ENCODE measurements at regions not wholly inside any gene's neighbourhood (a gene's known extent, or its start where the extent isn't known, plus 50 kb on each side); places are given as distances from the start of the nearest gene placed in this dataset.

GRCh38 chr6:109262261-109262660, 120.0 kb downstream of the CD164 start:
- H3K4me3 ChIP-seq (replicated peaks; ENCODE audit: insufficient read depth, low read length): no peak overlapping the region
- no peak for TF ChIP-seq CTCF (IDR thresholded peaks at IDR 0.05; ENCODE audit: insufficient read depth, low read length)
- TF ChIP-seq SPI1 (IDR thresholded peaks at IDR 0.05; ENCODE audit: borderline replicate concordance, low read depth): no peak
- TF ChIP-seq POLR2AphosphoS5 (IDR thresholded peaks at IDR 0.05; ENCODE audit: low read depth): no peak
- TF ChIP-seq GABPA (IDR thresholded peaks at IDR 0.05; ENCODE audit: low read depth): no peak
- TF ChIP-seq REST (IDR thresholded peaks at IDR 0.05; ENCODE audit: insufficient replicate concordance, low read depth): no peak
- H3K27me3 ChIP-seq (ENCODE audit: insufficient read depth, poor library complexity, severe bottlenecking): no peaks in the 10 kb centered on the region
- no peak for DNase-seq (ENCODE audit: low read depth in 1 of 2, low spot score in 1 of 2)
- H3K27ac ChIP-seq (replicated peaks): no peak overlapping the region

GRCh38 chr6:109261811-109262210, 120.5 kb downstream of the CD164 start:
- no peak for TF ChIP-seq GABPA (IDR thresholded peaks at IDR 0.05; ENCODE audit: low read depth)
- TF ChIP-seq SPI1 (IDR thresholded peaks at IDR 0.05; ENCODE audit: borderline replicate concordance, low read depth): no peak
- no peak for TF ChIP-seq POLR2AphosphoS5 (IDR thresholded peaks at IDR 0.05; ENCODE audit: low read depth)
- TF ChIP-seq REST (IDR thresholded peaks at IDR 0.05; ENCODE audit: insufficient replicate concordance, low read depth): no peak
- TF ChIP-seq CTCF (IDR thresholded peaks at IDR 0.05; ENCODE audit: insufficient read depth, low read length): no peak
- Histone ChIP-seq H3K27me3 (ENCODE audit: insufficient read depth, poor library complexity, severe bottlenecking) (no peaks in the 10 kb centered on the region), H3K27ac (replicated peaks) (no peak overlapping the region), H3K4me3 (replicated peaks; ENCODE audit: insufficient read depth, low read length) (no peak overlapping the region)
- DNase-seq (ENCODE audit: low read depth in 1 of 2, low spot score in 1 of 2): no peak

GRCh38 chr6:109260701-109261100, 121.6 kb downstream of the CD164 start:
- TF ChIP-seq POLR2AphosphoS5 (IDR thresholded peaks at IDR 0.05; ENCODE audit: low read depth) (no peak), CTCF (IDR thresholded peaks at IDR 0.05; ENCODE audit: insufficient read depth, low read length) (no peak), SPI1 (IDR thresholded peaks at IDR 0.05; ENCODE audit: borderline replicate concordance, low read depth) (no peak), GABPA (IDR thresholded peaks at IDR 0.05; ENCODE audit: low read depth) (no peak), REST (IDR thresholded peaks at IDR 0.05; ENCODE audit: insufficient replicate concordance, low read depth) (no peak)
- Histone ChIP-seq H3K27ac (replicated peaks) (no peak overlapping the region), H3K4me3 (replicated peaks; ENCODE audit: insufficient read depth, low read length) (no peak overlapping the region), H3K27me3 (ENCODE audit: insufficient read depth, poor library complexity, severe bottlenecking) (no peaks in the 10 kb centered on the region)
- no peak for DNase-seq (ENCODE audit: low read depth in 1 of 2, low spot score in 1 of 2)

Data from HL-60 (cell line).